NB4 (cell line): ENCODE measurements at regions not wholly inside any gene's neighbourhood (a gene's known extent, or its start where the extent isn't known, plus 50 kb on each side); places are given as distances from the start of the nearest gene placed in this dataset.

Experiments used
- DNase-seq: peaks from one replicate; pipeline ENCODE4 v3.0.0; 2010; ENCODE audit warnings: low read depth
- H3K4me3 ChIP-seq: one replicate; pipeline ENCODE4 v1.5.1; 2011; ENCODE audit warnings: mild to moderate bottlenecking, low read depth, low read length, moderate library complexity
- CTCF ChIP-seq: IDR thresholded peaks from one replicate; pipeline ENCODE4 v1.5.1; 2012; ENCODE audit warnings: low read depth, low read length
- MAX ChIP-seq: IDR thresholded peaks from 2 replicates; pipeline ENCODE4 v1.6.1; 2011; ENCODE audit warnings: low read depth, low read length
- MYC ChIP-seq: IDR thresholded peaks from 2 replicates; pipeline ENCODE4 v1.6.1; 2011; ENCODE audit warnings: low read depth, low read length
- POLR2A ChIP-seq: IDR thresholded peaks from 2 replicates; pipeline ENCODE4 v1.6.1; 2011; ENCODE audit warnings: mild to moderate bottlenecking; ENCODE audit not compliant: insufficient read length; ENCODE audit errors: extremely low read depth

- no peak for TF ChIP-seq CTCF
- no peak overlapping the region for H3K4me3 ChIP-seq
- DNase-seq = no peak
Observed at GRCh38 chr7:51965454-51965853, 648.8 kb upstream of the COBL start.

GRCh38 chr7:51961804-51962203 lies 645.2 kb upstream of the COBL start:
- no peak for TF ChIP-seq MAX
- TF ChIP-seq MYC = no peak
- no peak for TF ChIP-seq CTCF
- TF ChIP-seq POLR2A = no peak
- DNase-seq = no peak

GRCh38 chr7:51950813-51951212 lies 634.2 kb upstream of the COBL start:
- TF ChIP-seq POLR2A (no peak), CTCF (no peak), MYC (no peak), MAX (no peak)
- no peak overlapping the region for H3K4me3 ChIP-seq

More at GRCh38 chr7:51961804-51962203, 645.2 kb upstream of the COBL start:
- H3K4me3 ChIP-seq = no peak overlapping the region

GRCh38 chr7:51949726-51950644 lies 633.4 kb upstream of the COBL start:
- no peak overlapping the region for H3K4me3 ChIP-seq
- DNase-seq = no peak
- TF ChIP-seq CTCF (no peak), POLR2A (no peak), MYC (no peak), MAX (no peak)

More at GRCh38 chr7:51950813-51951212, 634.2 kb upstream of the COBL start:
- no peak for DNase-seq

- DNase-seq = no peak
- no peak for TF ChIP-seq CTCF
- H3K4me3 ChIP-seq = no peak overlapping the region
Observed at GRCh38 chr7:51930834-51931233, 614.2 kb upstream of the COBL start.

- DNase-seq = no peak
- H3K4me3 ChIP-seq = no peak overlapping the region
- TF ChIP-seq MAX (no peak), POLR2A (no peak), MYC (no peak), CTCF (no peak)
Observed at GRCh38 chr7:51929818-51930217, 613.2 kb upstream of the COBL start.
